ENCODE measurements at regions not wholly inside any gene's neighbourhood (a gene's known extent, or its start where the extent isn't known, plus 50 kb on each side); places are given as distances from the start of the nearest gene placed in this dataset.
"Not testable (repeated sequence)": the region's sequence is repeated elsewhere in the genome, so short reads cannot be mapped to it uniquely, and the experiment has no call there.

DNA sequence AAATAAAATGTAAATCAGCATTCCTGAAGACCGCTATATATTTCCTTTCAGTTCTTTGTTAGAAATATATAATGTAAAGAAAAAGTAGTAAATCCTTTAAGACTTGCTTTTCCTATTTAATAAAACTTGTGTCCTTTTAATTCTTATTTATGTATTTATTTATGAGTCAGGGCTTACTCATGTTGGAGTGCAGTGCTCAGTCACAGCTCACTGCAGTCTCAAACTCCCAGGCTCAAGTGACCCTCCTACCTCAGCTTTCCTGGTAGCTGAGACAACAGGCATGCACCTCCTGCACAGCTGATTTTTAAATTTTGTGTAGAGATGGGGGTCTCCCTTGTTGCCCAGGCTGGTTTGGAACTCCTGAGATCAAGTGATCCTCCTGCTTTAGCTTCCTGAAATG lies 724.5 kb downstream of the ANKRD7 start:
- no peak for DNase-seq

DNA sequence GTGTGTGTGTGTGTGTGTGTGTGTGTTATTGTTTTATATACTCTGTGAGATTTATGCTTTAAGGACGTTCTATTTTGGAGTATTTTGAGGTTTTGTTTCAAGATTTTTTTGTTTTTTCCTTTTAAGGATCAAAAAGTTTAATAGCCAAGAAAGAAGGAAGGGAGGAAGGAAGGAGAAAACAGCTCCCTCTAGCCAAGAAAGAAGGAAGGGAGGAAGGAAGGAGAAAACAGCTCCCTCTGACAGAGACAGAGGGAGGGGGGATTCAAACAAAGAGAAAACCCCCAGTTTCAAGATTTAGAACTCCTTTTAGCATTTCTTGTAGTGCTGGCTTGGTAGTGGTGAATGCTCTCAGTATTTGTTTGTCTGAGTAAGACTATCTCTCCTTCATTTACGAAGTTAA lies 731.8 kb downstream of the ANKRD7 start:
- DNase-seq = not testable (repeated sequence)

DNA sequence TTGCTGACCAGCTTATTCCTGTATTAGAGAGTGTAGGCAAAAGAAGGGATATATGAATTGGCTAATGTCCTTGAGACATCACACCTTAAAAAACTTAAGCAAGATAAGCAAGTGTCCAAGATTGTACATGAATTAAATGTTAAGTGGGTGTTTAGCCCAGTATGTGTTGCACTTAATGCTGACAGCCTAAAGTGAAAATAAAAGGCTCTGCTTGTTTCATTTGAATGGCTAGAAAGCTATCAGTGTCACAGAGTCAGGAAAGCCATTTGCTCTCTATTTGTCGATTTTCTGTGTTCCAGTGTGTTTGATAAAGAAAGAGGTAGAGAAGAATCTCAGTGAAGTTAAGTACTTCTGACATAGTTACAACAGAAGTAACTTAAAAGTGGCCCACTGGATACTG lies 744.9 kb downstream of the ANKRD7 start:
- no peak for DNase-seq

DNA sequence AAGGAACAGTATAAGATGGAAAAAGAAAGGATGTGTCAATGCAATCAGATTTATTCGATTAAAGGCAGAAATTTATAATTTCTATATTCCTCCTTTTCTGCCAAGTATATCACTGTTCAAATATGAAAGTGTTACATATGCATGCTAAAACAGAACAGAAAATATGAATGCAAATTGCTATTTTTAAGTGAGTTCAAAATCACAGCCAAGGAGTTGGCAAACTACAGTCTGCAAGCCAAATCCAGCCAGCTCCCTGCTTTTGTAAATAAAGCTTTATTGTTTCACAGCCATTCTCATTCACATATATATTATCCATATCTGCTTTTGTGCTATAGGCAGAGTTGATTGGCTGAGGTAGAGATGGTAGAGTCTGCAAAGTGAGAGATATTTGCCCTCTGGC lies 747.2 kb downstream of the ANKRD7 start:
- DNase-seq = no peak

DNA sequence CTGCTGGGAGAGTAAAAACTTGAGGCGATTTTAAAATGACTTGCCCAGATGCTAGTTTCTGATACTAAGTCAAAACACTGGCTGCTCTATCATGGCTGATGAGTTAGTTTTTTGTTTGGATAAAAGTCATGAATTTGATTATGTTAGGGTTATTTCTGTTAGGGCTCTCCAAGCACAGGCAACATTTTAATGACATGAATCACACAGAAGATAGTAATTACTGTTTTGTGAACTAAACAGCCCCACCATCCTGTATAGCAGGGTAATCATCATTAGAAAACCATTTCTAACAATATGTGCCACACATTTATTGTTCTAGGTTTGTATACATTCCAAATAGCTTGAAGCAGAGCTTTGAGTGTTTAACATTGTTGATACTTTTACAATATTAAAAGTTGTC lies 750.3 kb downstream of the ANKRD7 start:
- no peak for DNase-seq

DNA sequence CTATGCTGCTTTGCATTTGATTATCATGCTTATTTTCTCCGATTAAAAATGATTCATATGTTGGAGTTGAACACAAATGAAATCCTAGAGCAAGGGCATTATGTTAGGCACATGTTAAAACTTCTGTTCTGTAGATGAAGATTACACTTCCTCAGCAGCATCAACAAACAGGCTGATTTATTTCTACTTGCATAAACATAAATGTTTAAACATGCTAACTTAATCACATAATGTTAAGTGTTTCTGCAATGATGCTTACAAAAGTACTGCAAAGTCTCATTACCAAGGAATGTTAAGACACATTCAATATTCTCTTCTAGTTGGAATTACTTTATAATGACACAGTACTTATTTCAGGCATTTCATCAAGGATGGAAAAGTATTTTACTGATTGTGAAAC lies 770.8 kb downstream of the ANKRD7 start:
- no peak for DNase-seq

DNA sequence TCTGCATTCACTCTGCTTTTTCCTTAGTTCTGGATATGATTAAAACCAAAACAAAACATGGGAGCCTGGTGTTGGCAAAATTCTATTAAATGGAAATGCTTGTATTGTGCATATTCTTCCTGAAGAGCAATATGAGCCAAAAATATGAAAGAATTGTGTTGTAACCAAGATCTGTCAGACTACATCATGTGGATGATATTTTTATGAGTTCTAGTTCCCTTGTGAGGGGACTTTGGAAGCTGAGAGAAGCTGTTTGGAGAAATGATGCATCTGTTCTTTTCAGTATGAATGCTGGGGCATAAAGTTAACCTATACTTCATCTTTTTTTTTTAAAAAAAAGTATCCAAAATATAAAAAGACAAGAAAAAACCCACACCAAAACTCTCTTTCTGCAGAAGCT lies 782.7 kb downstream of the ANKRD7 start:
- DNase-seq = no peak

DNA sequence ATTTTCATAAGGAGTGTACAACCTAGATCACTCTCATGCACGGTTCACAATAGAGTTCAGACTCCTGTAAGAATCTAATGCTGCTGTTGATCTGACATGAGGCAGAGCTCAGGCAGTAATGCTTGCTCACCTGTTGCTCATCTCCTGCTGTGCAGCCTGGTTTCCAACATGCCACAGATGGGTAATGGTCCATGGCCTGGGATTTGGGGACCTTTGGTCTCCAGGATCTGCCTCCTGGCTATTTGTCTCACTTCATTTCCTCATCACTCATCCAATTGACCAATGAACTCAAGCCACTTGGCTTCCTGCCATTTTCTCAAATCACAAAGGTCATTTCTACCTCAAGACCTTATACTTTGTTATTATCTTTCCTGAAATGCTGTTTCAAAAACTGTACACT lies 786.1 kb downstream of the ANKRD7 start:
- DNase-seq = no peak

DNA sequence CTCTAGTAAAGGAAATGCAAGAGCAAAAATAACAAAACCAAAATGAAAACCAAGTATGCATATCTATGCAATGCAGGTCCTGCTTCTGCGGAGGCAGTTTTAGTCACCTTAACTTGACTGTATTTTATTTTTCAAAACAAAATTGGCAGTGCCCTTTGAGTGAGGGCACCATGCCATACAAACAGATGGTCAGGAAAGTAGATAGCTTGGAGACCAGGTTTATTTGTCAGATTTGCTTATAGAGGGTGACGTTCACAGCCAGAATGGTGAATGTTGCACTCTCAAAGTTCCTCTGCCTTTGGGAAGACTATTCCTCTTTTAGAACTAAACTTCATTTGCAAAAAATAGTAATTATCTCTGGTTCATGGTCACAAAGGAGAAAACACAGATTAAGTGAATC lies 801.9 kb downstream of the ANKRD7 start:
- no peak for DNase-seq

DNA sequence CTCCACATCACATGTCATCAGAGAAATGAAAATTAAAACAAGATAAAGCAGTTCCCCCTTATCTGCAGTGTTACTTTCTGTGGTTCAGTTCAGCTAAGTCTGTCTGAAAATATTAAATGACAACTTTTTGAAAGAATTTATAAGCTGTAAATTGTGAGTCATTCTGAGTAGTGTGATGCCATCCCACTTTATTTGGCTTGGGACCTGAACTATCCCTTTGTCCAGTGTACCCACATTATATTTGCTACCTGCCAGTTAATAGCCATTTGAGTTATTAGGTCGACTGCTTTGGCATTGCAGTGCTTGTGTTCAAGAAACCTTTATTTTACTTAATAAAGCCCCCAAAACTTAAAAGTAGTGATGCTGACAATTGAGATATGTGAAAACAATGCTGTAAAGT lies 804.2 kb downstream of the ANKRD7 start:
- DNase-seq = no peak

DNA sequence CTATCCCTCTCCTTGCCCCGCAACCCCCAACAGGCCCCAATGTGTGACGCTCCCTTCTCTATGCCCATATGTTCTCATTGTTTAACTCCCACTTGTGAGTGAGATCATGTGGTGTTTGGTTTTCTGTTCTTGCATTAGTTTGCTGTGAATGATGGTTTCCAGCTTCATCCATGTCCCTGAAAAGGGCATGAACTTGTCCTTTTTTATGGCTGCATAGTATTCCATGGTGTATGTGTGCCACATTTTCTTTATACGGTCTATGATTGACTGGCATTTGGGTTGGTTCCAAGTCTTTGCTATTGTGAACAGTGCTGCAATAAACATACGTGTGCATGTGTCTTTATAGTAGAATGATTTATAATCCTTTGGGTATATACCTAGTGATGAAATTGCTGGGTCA lies 807.6 kb downstream of the ANKRD7 start:
- DNase-seq = not testable (repeated sequence)

DNA sequence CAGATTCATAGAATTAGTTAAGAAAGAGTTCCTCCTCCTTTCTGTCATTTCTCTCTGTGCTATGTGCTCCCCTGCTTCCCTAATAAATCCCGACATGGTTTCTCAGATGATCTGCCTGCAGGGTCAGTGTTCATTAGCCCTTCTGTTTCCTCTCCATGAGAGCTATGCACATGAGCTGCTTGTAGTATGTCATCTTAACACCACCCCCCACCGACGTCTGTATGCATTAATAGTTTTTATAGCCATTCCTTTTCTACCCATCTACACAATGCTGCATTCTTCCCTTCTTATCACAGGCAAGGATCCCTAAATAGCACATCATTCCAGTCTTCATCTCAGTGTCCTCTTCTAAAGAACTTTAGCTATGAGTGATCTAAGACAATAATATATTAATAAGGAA lies 809.1 kb downstream of the ANKRD7 start:
- no peak for DNase-seq

DNA sequence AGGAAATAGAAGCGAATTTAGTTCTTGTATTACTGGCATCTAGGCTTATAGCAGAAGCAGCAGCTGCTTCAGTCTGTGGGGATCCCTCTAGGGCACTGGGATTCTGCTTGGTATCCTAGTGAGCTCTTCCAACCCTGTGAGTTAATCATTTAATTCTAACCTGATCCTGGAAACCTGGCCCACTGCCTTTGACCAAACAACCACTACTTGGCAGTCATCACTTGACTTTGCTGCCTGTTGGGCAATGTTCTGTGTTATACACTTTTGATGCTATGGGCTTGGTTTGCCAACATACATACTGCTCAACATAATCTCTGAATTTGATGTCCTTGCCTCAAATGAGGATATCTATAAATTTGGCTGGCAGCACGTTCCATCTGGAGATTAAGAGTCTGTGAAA lies 813.4 kb downstream of the ANKRD7 start:
- DNase-seq = no peak

DNA sequence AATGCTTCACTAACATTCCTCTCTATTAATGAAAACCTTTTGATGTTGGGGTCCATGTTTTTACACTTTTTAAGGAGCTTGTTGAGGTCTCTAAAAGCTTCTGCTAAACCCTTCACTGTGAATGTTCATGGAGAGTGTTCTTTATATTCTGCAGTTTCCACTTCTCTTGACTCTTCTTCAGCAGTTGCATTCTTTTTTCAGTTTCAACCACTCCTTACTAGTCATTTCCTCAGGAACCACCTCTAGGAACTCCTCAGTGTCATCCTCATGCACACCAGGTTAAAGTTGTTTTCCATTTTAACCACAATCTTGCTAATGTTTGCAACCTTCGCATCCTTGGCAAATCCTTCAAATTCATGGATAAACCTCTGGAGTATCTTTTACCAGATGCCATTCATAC lies 821.6 kb downstream of the ANKRD7 start:
- no peak for DNase-seq

DNA sequence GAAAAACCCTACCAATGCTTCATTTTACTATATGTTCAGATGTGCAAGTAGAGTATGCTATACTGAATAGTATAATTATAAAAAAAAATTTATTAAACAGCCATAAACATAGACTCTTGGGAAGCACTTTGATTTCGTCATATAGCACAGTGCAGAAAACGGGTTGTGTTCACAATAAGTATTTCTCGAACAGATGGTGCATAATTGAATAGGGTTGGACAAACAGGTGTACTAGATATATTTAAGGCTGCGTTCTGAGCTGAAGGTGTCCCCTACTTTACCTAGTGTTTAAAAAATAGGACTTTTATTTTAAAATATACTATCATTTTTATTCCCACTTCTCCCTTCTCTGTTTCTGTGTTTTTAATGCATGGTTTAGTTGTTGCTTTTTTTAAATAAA lies 841.5 kb downstream of the ANKRD7 start:
- DNase-seq = no peak

DNA sequence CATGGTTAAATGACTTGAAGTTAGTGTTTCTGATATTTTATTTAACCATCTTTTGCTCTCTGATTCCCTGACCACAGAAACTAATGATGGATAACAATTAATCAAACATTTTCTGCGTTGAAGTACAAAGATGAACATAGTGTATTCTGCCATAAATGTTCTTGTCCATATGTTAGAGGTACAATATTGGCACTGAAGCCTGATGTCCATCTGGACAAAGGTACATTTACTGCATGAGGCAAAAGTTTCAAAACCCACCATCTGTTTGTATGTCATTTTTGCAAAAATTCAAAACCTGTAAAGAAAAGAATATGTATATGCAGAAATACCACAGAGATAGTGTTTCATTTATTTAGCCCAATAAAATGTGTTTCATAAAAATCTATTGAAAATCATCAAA lies 861.5 kb downstream of the ANKRD7 start:
- no peak for DNase-seq

DNA sequence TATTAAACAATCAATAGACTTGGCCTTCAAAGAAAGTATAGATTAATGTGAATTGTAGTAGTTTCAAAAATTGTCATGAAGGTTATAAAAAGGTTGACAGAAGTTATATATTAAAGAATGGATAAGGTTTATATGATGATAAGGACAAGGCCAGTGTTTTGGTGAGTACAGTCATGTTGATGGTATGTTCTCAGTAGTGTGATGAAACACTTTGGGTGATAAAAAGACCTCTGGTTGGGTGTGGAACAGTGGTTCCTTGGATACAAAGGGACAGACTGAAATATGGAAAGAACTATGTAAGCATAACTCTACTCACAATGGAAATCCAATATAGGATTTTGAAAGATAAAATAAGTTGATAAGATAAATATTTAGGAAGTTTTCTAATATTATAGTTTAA lies 866.3 kb downstream of the ANKRD7 start:
- DNase-seq = no peak

DNA sequence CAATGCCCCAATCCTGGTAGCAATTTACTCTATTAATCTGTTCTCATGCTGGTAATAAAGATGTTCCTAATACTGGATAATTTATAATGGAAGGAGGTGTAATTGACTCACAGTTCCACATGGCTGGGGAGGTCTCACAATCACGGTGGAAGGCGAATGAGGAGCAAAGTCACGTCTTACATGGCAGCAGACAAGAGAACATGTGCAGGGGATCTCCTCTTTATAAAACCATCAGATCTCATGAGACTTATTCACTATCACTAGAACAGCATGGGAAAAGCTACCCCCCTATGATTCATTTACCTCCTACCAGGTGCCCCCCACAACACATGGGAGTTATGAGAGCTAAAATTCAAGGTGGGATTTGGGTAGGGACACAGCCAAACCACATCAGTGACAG lies 872.2 kb downstream of the ANKRD7 start:
- DNase-seq = no peak

DNA sequence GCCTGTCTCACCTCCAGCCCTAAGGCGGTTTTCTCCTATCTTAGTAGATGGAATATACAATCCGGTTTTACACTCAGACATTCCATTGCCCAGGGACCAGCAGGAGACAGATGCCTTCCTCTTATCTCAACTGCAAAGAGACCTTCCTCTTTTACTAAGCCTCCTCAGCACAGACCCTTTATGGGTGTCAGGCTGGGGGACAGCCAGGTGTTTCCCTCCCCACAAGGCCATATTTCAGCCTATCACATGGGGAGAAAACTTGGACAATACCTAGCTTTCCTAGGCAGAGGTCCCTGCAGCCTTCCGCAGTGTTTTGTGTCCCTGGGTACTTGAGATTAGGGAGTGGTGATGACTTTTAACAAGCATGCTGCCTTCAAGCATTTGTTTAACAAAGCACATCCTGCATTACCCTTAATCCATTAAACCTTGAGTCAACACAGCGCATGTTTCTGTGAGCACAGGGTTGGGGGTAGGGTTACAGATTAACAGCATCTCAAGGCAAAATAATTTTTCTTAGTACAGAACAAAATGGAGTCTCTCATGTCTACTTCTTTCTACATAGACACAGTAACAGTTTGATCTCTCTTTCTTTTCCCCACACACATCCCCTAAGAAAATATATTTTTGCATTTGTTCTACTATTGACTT lies 876.2 kb downstream of the ANKRD7 start:
- not testable (repeated sequence) for DNase-seq

DNA sequence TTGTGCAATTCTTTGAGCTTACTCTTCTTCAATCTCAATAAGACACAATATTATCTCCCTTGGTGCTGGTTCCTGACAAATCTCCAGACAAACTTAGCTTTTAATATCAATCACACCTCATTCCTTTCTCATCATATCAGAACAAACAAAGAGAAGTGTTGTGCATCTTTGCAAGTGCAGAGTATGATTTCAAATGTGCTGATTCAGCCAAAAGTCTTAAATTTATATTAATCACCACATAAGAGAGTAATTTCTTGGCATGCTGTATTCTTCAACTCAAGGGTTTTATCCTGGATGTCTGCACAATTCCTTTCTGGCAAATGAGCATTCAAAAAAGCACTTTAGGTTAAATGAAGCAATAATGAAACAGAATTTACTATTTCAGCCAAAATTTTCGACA lies 877.8 kb downstream of the ANKRD7 start:
- DNase-seq = no peak

DNA sequence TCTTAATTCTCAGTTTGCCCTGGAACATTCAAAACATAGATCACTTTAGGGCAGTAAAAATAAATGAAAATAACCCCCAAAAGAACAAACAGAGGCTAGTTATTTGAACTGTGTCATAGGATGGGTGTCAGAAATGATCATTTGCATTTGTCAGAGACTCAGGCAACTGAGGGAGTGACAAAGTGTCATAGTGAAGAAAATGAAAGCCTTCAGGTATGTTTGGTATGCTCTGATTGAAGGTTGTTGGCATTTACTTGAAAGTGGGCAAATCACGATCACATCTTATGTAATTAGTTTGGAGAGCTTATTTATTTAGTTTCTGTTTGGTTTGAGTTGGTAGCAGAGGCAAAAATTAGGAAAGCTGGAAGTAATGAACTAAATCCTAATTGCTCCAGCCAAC lies 880.9 kb downstream of the ANKRD7 start:
- DNase-seq = no peak

DNA sequence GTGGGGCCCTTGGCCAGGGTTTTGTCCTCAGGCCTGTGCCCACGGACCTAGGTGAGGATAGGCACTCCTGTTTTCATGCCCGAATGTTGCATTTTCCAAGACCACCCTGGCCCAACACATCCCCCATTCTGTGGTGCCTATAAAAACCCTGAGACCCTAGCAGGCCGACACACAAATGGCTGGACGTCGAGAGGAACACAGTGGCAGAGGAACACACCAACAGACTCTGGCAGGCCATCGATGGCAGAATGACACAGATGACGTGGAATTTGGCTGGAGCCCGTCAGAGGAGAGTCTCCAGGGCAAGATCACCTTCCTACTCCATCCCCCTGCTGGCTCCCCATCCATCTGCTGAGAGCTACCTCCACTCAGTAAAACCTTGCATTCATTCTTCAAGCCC lies 898.8 kb downstream of the ANKRD7 start:
- no peak for DNase-seq

DNA sequence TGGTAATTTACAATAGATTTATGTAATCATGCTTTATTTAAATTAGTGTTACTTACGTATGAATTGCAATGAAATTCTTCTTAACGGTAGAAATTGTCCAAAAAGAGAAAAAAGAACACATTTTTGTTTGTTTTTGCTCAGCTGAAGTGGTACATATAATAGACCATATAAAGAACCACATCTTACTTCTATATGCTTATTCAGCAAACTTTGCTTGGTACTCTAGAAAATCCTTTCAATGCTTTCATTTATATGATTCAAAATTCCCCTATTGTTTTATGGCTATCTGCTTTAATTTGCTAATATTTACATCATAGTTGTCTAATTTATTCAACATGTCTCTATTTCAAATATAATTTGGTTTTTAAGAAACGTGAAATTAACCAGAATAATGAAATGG lies 903.2 kb downstream of the ANKRD7 start:
- DNase-seq = no peak

DNA sequence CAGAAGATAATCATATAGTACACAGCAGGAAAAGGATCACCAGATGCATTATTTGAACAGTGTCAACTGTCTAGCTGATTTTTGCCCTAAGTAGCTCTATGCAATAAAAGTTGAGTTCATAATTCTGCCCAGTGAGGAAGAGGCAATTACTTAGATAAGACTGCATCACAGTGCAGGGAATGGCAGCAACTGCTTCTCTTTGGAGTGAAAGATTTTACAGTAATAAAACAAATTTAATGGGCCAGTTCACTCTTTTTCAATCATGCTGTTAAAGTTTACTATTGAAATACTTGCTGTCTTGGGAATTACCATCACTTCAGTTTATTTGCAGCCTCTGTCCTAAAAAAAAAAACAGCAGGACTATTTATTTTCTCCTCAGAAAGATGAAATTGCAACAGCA lies 907.9 kb downstream of the ANKRD7 start:
- no peak for DNase-seq

DNA sequence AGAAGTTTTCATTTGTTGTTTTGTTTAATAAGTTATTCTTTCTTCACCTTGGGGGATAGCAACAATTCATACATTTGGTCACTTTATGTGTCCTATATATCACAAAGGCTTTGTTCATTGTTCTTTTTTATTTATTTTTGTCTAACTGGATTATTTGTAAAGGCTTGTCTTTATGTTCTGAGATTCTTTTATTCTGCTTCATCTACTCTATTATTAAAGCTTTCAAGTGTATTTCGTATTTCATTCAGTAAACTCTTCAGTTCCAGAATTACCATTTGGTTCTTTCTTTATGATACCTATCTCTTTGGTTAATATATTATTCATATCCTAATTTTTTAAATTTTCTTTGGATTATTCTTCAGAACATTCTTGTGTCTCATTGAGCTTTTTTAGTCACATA lies 942.9 kb downstream of the ANKRD7 start:
- no peak for DNase-seq

DNA sequence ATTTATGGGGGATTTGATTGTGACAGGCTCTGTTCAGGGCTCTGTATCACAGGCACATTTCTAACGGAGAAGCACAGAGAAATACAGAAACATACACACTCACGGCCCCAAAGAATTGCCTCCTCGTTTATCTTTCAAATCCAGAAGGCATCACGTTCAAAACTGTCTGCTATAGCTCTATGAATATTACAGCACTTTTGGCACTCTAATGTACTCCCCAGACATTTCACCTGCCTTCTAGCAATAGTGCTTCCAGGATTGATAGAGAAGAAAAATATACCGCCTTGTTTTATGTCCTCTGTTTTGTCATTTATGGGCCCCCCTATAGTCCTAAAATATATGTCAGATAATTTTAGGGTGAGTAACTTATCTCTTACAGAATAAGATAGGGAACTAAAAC lies 947.5 kb downstream of the ANKRD7 start:
- DNase-seq = no peak

Data from NCI-H2107 (cell line).